ENCODE measurements at regions not wholly inside any gene's neighbourhood (a gene's known extent, or its start where the extent isn't known, plus 50 kb on each side); places are given as distances from the start of the nearest gene placed in this dataset.

- no peak for TF ChIP-seq CTCF (IDR thresholded peaks at IDR 0.05; ENCODE audit: control extremely low read depth in 1 of 3, insufficient read depth in 1 of 3, low read depth in 1 of 3, low read length in 3 of 3)
- TF ChIP-seq CBX8 (IDR thresholded peaks at IDR 0.05; ENCODE audit: borderline replicate concordance, low read depth, low read length), result no peak
- TF ChIP-seq NANOG (IDR thresholded peaks at IDR 0.05; ENCODE audit: insufficient read depth, low read depth, low read length, poor library complexity, severe bottlenecking), result no peak
- no peak for TF ChIP-seq HDAC2 (IDR thresholded peaks at IDR 0.05; ENCODE audit: borderline replicate concordance in 1 of 2, low read depth in 2 of 2, low read length in 2 of 2)
- no peak for TF ChIP-seq RNF2 (IDR thresholded peaks at IDR 0.05; ENCODE audit: borderline replicate concordance, low read depth, low read length, missing control alignments, poor library complexity, severe bottlenecking)
These were observed 307.1 kb downstream of the TSN start (continued) for GRCh38 chr2:122062506-122062905.
